ENCODE measurements at regions not wholly inside any gene's neighbourhood (a gene's known extent, or its start where the extent isn't known, plus 50 kb on each side); places are given as distances from the start of the nearest gene placed in this dataset.

DNA sequence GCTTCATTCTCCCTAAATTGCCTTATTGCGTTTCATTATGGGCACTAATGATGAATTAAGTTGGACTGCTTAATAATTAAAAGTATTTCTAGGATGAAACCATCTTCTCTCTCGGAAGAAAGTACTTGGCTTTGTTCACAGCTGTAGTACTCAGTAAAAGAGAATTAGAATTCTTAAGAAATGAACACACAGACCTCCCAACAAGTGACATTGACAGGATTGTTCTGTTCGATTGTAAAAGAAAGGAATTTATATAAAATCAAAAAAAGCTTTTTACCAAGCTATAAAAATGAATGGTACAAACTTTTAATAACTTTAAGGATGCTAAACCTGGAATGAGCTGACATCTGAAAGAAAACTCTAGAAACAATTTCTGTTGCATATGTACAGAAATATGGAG lies 416.4 kb upstream of the THRB start:
- no peak for TF ChIP-seq EZH2 (IDR thresholded peaks at IDR 0.05; ENCODE audit: insufficient read depth, poor library complexity, severe bottlenecking)
- TF ChIP-seq EZH2phosphoT487 (IDR thresholded peaks at IDR 0.05; ENCODE audit: insufficient read depth, low read depth): no peak

Measured in GM23248 (cell line).